ENCODE measurements at regions not wholly inside any gene's neighbourhood (a gene's known extent, or its start where the extent isn't known, plus 50 kb on each side); places are given as distances from the start of the nearest gene placed in this dataset.

GRCh38 chr9:17075146-17075757 is 59.6 kb upstream of the CNTLN start:
- 82% methylated on average over 4 of the region's 4 CpGs; no CpG with 5 or more reads in 1 of the 2 experiments for WGBS, 2 experiments (ENCODE audit: extremely low coverage in 1 of 2, insufficient coverage in 1 of 2, insufficient read length in 1 of 2, insufficient replicate concordance in 2 of 2, low coverage in 1 of 2, low lambda C conversion rate in 2 of 2, missing lambda C conversion rate in 1 of 2)
- Histone ChIP-seq H3K27me3 (replicated peaks in 1 of 4; ENCODE audit: control insufficient read depth in 3 of 4, extremely low read depth in 1 of 4, insufficient read depth in 3 of 4, low read length in 3 of 4) (no peaks in the 10 kb centered on the region), H3K79me2 (ENCODE audit: control insufficient read depth in 1 of 2, insufficient read depth in 2 of 2, low read length in 2 of 2) (no peaks in the 10 kb centered on the region)
- TF ChIP-seq MAFK (IDR thresholded peaks at IDR 0.05; ENCODE audit: low read depth, low read length), result no peak
- no peak for TF ChIP-seq SIX5 (IDR thresholded peaks at IDR 0.05; ENCODE audit: low read depth, low read length)
- no peak for TF ChIP-seq SRF (IDR thresholded peaks at IDR 0.05; ENCODE audit: low read depth, low read length)
- TF ChIP-seq RXRA (IDR thresholded peaks at IDR 0.05; ENCODE audit: insufficient read depth, low read depth, low read length), result no peak
- no peak for TF ChIP-seq TCF12 (IDR thresholded peaks at IDR 0.05; ENCODE audit: low read depth, low read length)
- TF ChIP-seq CTCF (IDR thresholded peaks at IDR 0.05; ENCODE audit: control extremely low read depth in 1 of 3, insufficient read depth in 1 of 3, low read depth in 1 of 3, low read length in 3 of 3), result no peak
- TF ChIP-seq POLR2A (IDR thresholded peaks at IDR 0.05; ENCODE audit: control extremely low read depth in 1 of 2, low read depth in 2 of 2, low read length in 2 of 2), result no peak
- TF ChIP-seq KDM1A (IDR thresholded peaks at IDR 0.05; ENCODE audit: borderline replicate concordance, low read length), result no peak
- no peak for TF ChIP-seq CHD2 (IDR thresholded peaks at IDR 0.05; ENCODE audit: low read length)
- TF ChIP-seq JUN (IDR thresholded peaks at IDR 0.05; ENCODE audit: low read depth, low read length), result no peak
- no peak for TF ChIP-seq GTF2F1 (IDR thresholded peaks at IDR 0.05; ENCODE audit: borderline replicate concordance, low read depth, low read length)
- TF ChIP-seq NRF1 (IDR thresholded peaks at IDR 0.05; ENCODE audit: low read depth, low read length), result no peak
- no peak for TF ChIP-seq BRCA1 (IDR thresholded peaks at IDR 0.05; ENCODE audit: low read depth, low read length)

More at GRCh38 chr9:17075146-17075757, 59.6 kb upstream of the CNTLN start:
- Histone ChIP-seq H4K20me1 (replicated peaks in 1 of 2; ENCODE audit: control insufficient read depth in 1 of 2, insufficient read depth in 2 of 2, low read length in 2 of 2) (no peaks in the 10 kb centered on the region), H3K9me3 (ENCODE audit: insufficient read depth in 2 of 2, low read depth in 1 of 2, low read length in 1 of 2) (peaks cover 0 to 5% of the 10 kb centered on the region in 2 experiments; a peak in 1 of 4 replicates), H3K4ac (replicated peaks; ENCODE audit: insufficient read length, low read depth, low read length) (no peak overlapping the region), H3K23me2 (ENCODE audit: low read depth, low read length) (no peaks in the 10 kb centered on the region), H3K23ac (ENCODE audit: insufficient read length) (no peak overlapping the region), H3K4me3 (ENCODE audit: extremely low read depth in 1 of 4, insufficient read depth in 2 of 4, low read depth in 3 of 4, low read length in 4 of 4) (no peak overlapping the region), H3K18ac (ENCODE audit: extremely low read depth, low read length) (no peak overlapping the region), H2BK12ac (ENCODE audit: low read depth, low read length) (no peak overlapping the region), H2BK15ac (ENCODE audit: low read length) (no peak overlapping the region), H3K27ac (ENCODE audit: low read depth, low read length) (no peak overlapping the region), H3K9ac (replicated peaks in 1 of 4; ENCODE audit: extremely low read depth in 1 of 4, low read depth in 3 of 4, low read length in 3 of 4) (no peak overlapping the region), H3K79me1 (ENCODE audit: low read depth, low read length) (no peaks in the 10 kb centered on the region), H3K4me2 (ENCODE audit: insufficient read depth in 1 of 2, low read depth in 2 of 2, low read length in 2 of 2) (no peak overlapping the region), H4K8ac (ENCODE audit: extremely low read depth, insufficient read depth, low read length) (no peak overlapping the region), H2AK5ac (ENCODE audit: low read depth, low read length) (no peak overlapping the region), H3K4me1 (replicated peaks in 1 of 4; ENCODE audit: control insufficient read depth in 3 of 4, insufficient read depth in 4 of 4, low read length in 3 of 4) (no peaks in the 10 kb centered on the region), H2BK5ac (ENCODE audit: low read depth, low read length) (no peak overlapping the region), H2BK20ac (ENCODE audit: low read length) (no peak overlapping the region), H3K56ac (replicated peaks; ENCODE audit: insufficient read length, low read depth, low read length) (no peak overlapping the region), H3K36me3 (ENCODE audit: control insufficient read depth in 2 of 4, insufficient read depth in 4 of 4, low read length in 3 of 4) (no peaks in the 10 kb centered on the region), H2AFZ (ENCODE audit: low read length) (no peak overlapping the region), H3K14ac (ENCODE audit: insufficient read length) (no peak overlapping the region), H4K91ac (replicated peaks; ENCODE audit: insufficient read length, low read length) (no peak overlapping the region), H4K5ac (ENCODE audit: insufficient read length, low read depth, low read length) (no peak overlapping the region), H2BK120ac (replicated peaks; ENCODE audit: low read depth, low read length) (no peak overlapping the region)
- ChIA-PET CTCF (ENCODE audit: partially characterized antibody) (interaction anchor here (0.9 to 3.8 kb wide), 3 partner anchors 10 to 299 kb away, joined by 3 to 20 read pairs (median 3); no protein-coding TSS in a partner anchor), POLR2A (ENCODE audit: partially characterized antibody) (no interaction called here)
- no peak for DNase-seq (ENCODE audit: low read depth in 1 of 2, low spot score in 2 of 2)
- no peak for FAIRE-seq

Measured in H1 (cell line).